CD4-positive, alpha-beta T cell treated with Interferon gamma for 1 hour (primary cell): ENCODE measurements at regions not wholly inside any gene's neighbourhood (a gene's known extent, or its start where the extent isn't known, plus 50 kb on each side); places are given as distances from the start of the nearest gene placed in this dataset.

Source experiments
- DNase-seq: peaks from one replicate; pipeline ENCODE4 v3.0.0-alpha.2; 2020

- no peak for DNase-seq
Observed at GRCh38 chr9:107064378-107064777, 201.4 kb downstream of the ZNF462 start.

DNA sequence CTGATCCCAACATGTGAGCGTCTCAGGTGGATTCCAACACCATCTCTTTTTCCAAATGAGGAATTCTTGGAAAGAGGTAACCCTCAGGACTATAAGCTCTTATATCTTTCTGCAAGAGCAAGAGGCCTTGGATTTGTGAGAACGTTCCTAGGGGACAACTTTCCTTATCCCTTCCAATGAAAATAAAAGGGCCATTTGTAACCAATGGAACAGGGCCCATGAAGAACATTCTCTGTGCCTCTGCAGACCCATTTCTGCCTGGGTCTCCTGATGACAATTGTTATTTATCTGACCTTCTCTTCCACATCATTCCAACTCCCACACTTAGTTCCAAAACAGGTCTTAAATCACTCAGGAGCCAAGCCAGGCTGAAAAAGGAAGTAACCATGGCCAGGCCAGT lies 202.6 kb downstream of the ZNF462 start:
- no peak for DNase-seq

- no peak for DNase-seq
Observed at GRCh38 chr9:107067739-107068416, 204.9 kb downstream of the ZNF462 start.

GRCh38 chr9:107068581-107068980 lies 205.6 kb downstream of the ZNF462 start:
- DNase-seq: no peak

- DNase-seq: no peak
Observed at GRCh38 chr9:107070586-107070985, 207.6 kb downstream of the ZNF462 start.

DNA sequence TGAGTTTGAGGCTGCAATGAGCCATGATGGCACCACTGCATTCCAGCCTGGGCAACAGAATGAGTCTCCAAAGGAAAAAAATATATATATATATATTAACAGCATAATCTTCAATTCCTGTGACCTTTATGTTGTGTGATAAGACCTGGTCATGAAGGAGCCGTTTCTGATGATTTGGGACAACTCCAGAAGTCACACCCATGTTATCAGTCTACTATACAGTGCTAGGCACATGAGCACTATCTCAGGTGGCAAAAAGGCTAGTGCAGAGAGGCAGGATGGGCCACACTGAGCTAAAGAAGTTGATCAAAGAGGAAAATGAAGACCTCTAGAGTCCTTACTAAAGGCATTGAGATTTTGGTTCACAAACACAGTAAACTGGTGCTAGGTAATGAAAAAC lies 205.0 kb upstream of the RAD23B start:
- DNase-seq: no peak

DNA sequence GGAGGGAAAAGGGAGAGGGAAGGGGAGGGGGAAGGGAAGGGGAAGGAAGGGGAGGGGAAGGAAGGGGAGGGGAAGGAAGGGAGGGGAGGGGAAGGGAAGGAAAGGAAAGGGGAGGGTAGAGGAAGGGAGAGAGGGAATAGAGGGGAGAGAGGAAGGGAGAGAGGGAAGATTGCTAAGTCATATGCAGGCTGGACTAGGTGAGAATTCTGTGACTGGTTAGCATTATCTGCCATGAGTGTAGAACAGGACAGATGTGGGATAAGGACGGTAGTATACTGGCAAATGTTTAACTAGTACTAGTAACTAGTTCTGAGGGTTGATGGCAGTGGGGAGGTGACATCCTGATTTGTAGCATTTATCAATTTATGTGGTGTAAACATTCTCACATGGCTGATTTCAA lies 203.5 kb upstream of the RAD23B start:
- DNase-seq: no peak

DNA sequence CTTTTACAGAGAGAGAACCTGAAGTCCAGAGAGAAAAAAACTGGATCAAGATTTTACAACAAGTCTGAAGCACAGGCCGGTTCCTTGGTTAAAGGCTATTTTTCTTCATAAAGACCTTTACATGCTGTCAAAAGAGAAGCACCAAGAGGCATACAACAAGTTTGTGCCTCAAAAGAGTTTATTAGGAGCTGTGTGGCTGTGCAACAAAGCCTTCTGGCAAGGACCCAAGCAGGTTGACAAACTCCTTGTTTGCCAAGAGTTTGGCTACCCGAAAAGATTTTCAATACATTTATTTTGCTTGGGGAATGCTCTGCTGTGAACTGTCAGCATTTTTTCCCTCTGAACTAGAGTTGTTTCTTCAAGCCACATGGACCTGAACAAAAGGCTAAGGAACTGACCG lies 202.9 kb upstream of the RAD23B start:
- DNase-seq: no peak

GRCh38 chr9:107086460-107086859 lies 196.6 kb upstream of the RAD23B start:
- DNase-seq: no peak

DNA sequence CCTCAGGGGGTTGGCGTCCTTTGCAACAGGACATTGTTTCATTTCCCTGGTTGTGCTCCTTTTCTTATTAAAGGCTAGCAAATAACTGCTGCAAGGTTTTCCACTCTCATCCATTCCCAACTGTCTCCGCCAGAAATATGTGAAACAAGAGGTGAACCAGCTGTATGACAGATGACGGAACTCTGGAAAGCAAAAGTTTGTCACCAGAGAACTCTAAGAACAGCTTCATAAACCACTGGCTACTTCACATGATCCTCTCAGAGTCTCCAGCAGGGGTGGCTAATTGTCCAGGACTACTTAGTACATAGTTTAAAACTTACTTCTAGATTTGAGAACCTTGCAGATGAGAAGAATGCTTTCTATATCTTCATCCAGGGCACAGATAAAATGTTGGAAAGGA lies 195.9 kb upstream of the RAD23B start:
- no peak for DNase-seq

DNA sequence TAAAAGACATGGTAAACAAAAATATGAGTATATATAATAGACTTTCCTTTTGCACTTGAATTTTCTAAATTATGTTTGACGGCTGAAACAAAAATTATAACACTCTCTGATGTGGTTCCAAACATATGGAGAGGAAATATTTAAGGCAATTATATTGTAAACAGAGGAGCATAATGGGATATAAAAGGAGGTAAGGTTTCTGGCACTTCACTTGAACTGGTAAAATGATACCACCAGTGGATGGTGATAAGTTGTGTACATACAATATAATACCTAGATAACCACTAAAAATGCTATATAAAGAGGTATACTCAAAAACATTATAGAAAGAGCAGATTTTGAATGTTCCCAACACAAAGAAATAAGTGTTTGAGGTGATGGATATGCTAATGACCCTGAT lies 192.9 kb upstream of the RAD23B start:
- no peak for DNase-seq

DNA sequence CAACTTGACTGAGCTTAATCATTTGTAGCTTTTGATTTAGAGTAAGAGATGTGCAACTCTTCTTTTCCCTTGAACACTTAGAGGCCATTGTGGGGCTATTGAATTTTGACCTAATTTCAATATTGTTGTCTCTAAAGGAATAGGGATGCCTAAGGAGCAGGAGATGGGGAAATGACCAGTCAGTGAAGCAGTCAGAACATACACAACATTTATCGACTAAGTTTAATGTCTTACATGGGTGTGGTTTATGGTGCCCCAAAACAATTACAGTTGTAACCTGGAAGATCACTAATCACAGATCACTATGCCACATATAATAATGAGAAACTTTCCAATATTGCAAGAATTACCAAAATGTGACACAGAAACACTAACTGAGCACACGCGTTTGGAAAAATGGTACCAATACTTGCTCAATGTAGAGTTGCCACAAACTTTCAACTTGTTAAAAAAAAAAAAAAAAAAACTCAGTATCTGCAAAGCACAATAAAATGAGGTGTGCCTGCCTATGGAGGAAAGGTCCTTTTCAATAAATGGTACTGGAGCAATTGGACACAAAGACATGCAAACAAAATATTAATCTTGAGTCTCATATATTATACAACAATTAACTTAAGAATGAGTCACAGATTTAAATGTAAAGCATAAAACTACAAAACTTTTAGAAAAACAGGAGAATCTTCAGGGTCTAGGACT lies 189.6 kb upstream of the RAD23B start:
- DNase-seq: no peak

DNA sequence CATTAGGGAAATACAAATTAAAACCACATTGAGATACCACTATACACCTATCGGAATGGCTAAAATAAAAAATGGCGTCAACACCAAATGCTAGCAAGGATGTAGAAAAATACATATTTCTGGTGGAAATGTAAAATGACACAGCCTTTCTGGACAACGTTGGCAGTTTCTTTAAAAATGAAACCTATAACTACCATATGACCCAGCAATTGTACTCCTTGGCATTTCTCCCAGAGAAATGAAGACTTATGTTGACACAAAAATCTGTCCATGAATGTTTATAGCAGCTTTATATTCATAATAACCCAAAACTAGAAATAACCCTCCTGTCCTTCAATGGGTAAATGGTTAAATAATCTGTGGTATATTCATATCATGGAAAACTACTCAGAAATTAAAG lies 188.7 kb upstream of the RAD23B start:
- DNase-seq: no peak

- DNase-seq: no peak
Observed at GRCh38 chr9:107100591-107100990, 182.5 kb upstream of the RAD23B start.

GRCh38 chr9:107102011-107102410 lies 181.1 kb upstream of the RAD23B start:
- DNase-seq: no peak

DNA sequence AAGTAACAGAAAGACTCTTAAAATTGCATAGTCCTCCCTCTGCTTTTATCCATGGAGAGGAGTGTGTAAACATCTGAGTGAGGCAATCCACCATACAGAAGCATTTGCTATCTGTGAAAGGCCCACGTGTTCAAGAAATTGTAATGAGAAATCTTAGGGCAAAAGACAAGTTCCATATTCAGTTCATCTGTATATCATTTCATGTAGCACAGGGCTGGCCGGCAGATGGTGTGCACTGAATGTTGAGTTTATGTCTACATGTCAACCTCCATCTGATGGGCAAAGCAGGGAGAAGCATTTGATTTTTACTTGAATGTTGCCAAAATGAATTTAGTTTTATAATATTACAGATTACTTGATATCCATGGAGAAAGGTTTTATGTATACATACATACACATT lies 179.5 kb upstream of the RAD23B start:
- DNase-seq: no peak

- DNase-seq: no peak
Observed at GRCh38 chr9:107105784-107106183, 177.3 kb upstream of the RAD23B start.

- DNase-seq: no peak
Observed at GRCh38 chr9:107106416-107106815, 176.7 kb upstream of the RAD23B start.

GRCh38 chr9:107108342-107109130 lies 174.5 kb upstream of the RAD23B start:
- DNase-seq: no peak

- no peak for DNase-seq
Observed at GRCh38 chr9:107109324-107109723, 173.8 kb upstream of the RAD23B start.

DNA sequence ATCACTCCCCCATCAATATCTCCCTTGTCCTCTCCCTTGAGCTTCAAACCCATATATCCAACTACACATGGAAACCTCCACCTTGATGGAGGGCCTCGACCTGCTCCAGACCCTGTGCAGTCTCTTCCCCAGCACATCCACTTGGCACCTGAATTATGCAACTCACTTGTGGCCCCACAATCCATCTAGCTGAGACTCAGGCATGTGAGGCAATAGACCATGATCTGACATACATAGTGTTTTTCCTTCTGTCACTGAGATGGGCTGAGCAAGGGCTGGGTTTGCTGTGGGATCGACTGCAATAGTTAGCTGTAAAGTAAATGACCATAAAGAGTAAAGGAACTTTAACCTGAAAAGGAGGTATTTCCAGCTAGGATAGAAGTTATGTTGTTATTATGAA lies 172.9 kb upstream of the RAD23B start:
- DNase-seq: no peak

DNA sequence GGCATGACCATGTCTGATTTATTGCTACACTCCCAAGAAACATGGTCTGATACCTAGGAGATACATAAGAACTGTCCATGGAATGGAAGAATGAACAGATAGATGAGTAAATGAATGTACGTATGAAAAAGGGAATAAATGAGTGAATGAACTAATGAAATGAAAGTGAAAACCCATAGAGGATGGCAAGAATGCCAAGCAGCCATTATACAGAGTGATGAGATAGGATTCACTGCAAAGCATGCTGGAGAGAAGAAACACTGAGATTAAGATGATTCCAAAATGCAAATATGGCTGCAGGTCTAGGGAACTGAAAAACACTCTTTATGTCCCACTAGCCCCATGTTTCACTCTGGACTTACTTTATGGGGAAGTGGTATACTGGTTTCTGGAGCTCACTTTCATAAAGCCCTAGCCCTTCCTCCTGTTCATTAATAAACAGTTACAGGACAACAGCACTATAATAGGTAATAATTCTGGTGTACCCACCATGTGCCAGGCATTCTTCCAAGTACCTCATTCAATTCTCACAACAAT lies 170.3 kb upstream of the RAD23B start:
- DNase-seq: no peak

GRCh38 chr9:107118863-107119624 lies 164.0 kb upstream of the RAD23B start:
- DNase-seq: no peak
